Hepatocyte (in vitro differentiated cells): ENCODE measurements at regions not wholly inside any gene's neighbourhood (a gene's known extent, or its start where the extent isn't known, plus 50 kb on each side); places are given as distances from the start of the nearest gene placed in this dataset.

Source experiments
- DNase-seq: peaks from one replicate; pipeline ENCODE4 v3.0.0-alpha.2; 2016; ENCODE audit warnings: low spot score
- H2AFZ ChIP-seq: fragments of 200-600 bp; sonication (generic); 2 replicates; pipeline ENCODE4 v1.6.0; 2016; ENCODE audit warnings: antibody characterized with exemption, mild to moderate bottlenecking
- H3K27ac ChIP-seq: fragments of 200-600 bp; sonication (generic); 2 replicates; pipeline ENCODE4 v1.5.1; 2016; ENCODE audit warnings: mild to moderate bottlenecking
- H3K27me3 ChIP-seq: fragments of 200-600 bp; sonication (generic); 2 replicates; pipeline ENCODE4 v1.6.1; 2016
- H3K36me3 ChIP-seq: fragments of 200-600 bp; sonication (generic); replicated peaks from 2 replicates; pipeline ENCODE4 v1.5.1; 2016; ENCODE audit warnings: low read depth; ENCODE audit not compliant: insufficient read depth
- H3K4me1 ChIP-seq: fragments of 200-600 bp; sonication (generic); 2 replicates; pipeline ENCODE4 v1.5.1; 2016; ENCODE audit warnings: mild to moderate bottlenecking, moderate library complexity; ENCODE audit not compliant: insufficient read depth
- H3K4me2 ChIP-seq: fragments of 200-600 bp; sonication (generic); 2 replicates; pipeline ENCODE4 v1.6.0; 2016
- H3K4me3 ChIP-seq: fragments of 200-600 bp; sonication (generic); 2 replicates; pipeline ENCODE4 v1.5.1; 2016; ENCODE audit warnings: mild to moderate bottlenecking
- H3K79me2 ChIP-seq: fragments of 200-600 bp; sonication (generic); 2 replicates; pipeline ENCODE4 v1.6.0; 2017; ENCODE audit warnings: mild to moderate bottlenecking
- H3K9me2 ChIP-seq: fragments of 200-600 bp; sonication (generic); replicated peaks from 2 replicates; pipeline ENCODE4 v1.6.0; 2017; ENCODE audit warnings: mild to moderate bottlenecking; ENCODE audit not compliant: insufficient read depth
- H3K9me3 ChIP-seq: fragments of 200-600 bp; sonication (generic); 2 replicates; pipeline ENCODE4 v1.5.1; 2016; ENCODE audit warnings: low read depth, mild to moderate bottlenecking
- H4K20me1 ChIP-seq: fragments of 200-600 bp; sonication (generic); 2 replicates; pipeline ENCODE4 v1.6.0; 2016; ENCODE audit warnings: mild to moderate bottlenecking; ENCODE audit not compliant: insufficient read depth, poor library complexity, severe bottlenecking
- CTCF ChIP-seq: fragments of 200-600 bp; sonication (generic); IDR thresholded peaks from 2 replicates; pipeline ENCODE4 v1.5.1; 2016; ENCODE audit warnings: antibody characterized with exemption, mild to moderate bottlenecking; ENCODE audit not compliant: poor library complexity
- EZH2 ChIP-seq: fragments of 200-600 bp; sonication (generic); IDR thresholded peaks from 2 replicates; pipeline ENCODE4 v1.6.1; 2016; ENCODE audit warnings: antibody characterized with exemption, mild to moderate bottlenecking, borderline replicate concordance
- EZH2phosphoT487 ChIP-seq: fragments of 200-600 bp; sonication (generic); IDR thresholded peaks from one replicate; pipeline ENCODE4 v1.6.1; 2018; ENCODE audit warnings: antibody characterized with exemption, mild to moderate bottlenecking, low read depth, moderate library complexity; ENCODE audit not compliant: unreplicated experiment, severe bottlenecking
- WGBS: methylation state at CpG from one replicate; pipeline ENCODE4 v1.1.6; 2016; ENCODE audit warnings: low lambda C conversion rate; ENCODE audit errors: missing lambda C conversion rate; 5-methylcytosine and 5-hydroxymethylcytosine counted together

- TF ChIP-seq CTCF: no peak
- no peak for TF ChIP-seq EZH2
- TF ChIP-seq EZH2phosphoT487: no peak
- H3K4me2 ChIP-seq: no peak overlapping the region
- no peaks in the 10 kb centered on the region for H3K4me1 ChIP-seq
- no peaks in the 10 kb centered on the region for H3K79me2 ChIP-seq
- no peak overlapping the region for H3K4me3 ChIP-seq
- DNase-seq: no peak
- H3K27me3 ChIP-seq: peaks cover 6% of the 10 kb centered on the region
- H3K9me3 ChIP-seq: no peaks in the 10 kb centered on the region
- H3K27ac ChIP-seq: no peak overlapping the region
- H3K9me2 ChIP-seq: no peaks in the 10 kb centered on the region
- no peak overlapping the region for H2AFZ ChIP-seq
- H3K36me3 ChIP-seq: no peaks in the 10 kb centered on the region
- no peaks in the 10 kb centered on the region for H4K20me1 ChIP-seq
- WGBS: 56% methylated on average over 2 of the region's 2 CpGs
Observed at GRCh38 chr10:23493711-23494110, 54.8 kb downstream of the OTUD1 start.

DNA sequence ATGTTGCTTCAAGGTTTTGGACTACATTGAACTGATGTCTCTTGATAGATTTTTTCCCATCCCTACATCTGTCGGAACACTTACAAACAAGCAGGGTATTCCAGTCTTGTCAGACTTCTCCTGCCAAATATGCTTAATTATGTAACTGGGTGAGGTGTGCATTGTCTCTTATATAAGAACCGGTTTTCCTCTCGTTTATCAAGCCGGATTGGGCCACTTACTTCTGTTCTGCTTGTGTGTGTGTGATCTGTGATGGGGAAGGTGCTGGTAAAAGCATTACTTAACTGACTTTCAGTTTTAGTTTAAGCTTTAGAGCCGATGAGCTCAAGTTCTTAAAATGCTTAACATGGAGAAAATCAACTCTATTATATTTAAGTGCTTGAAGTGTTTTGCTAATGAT lies 57.9 kb downstream of the OTUD1 start:
- Histone ChIP-seq H3K9me2 (no peaks in the 10 kb centered on the region), H3K4me2 (no peak overlapping the region), H3K27ac (no peak overlapping the region), H3K9me3 (no peaks in the 10 kb centered on the region), H3K4me1 (no peaks in the 10 kb centered on the region), H3K27me3 (no peaks in the 10 kb centered on the region), H3K36me3 (no peaks in the 10 kb centered on the region), H4K20me1 (no peaks in the 10 kb centered on the region), H3K79me2 (no peaks in the 10 kb centered on the region), H2AFZ (no peak overlapping the region), H3K4me3 (no peak overlapping the region)
- no peak for DNase-seq
- 83% methylated on average over 5 of the region's 5 CpGs for WGBS
- TF ChIP-seq EZH2: no peak
- no peak for TF ChIP-seq EZH2phosphoT487
- TF ChIP-seq CTCF: no peak

- TF ChIP-seq EZH2 (no peak), CTCF (no peak), EZH2phosphoT487 (no peak)
- no peaks in the 10 kb centered on the region for H3K36me3 ChIP-seq
- no peak for DNase-seq
- H4K20me1 ChIP-seq: no peaks in the 10 kb centered on the region
- no peak overlapping the region for H3K4me2 ChIP-seq
- H3K9me3 ChIP-seq: no peaks in the 10 kb centered on the region
- H3K4me3 ChIP-seq: no peak overlapping the region
- no peaks in the 10 kb centered on the region for H3K79me2 ChIP-seq
- no peak overlapping the region for H3K27ac ChIP-seq
- H3K4me1 ChIP-seq: no peaks in the 10 kb centered on the region
- H3K9me2 ChIP-seq: no peaks in the 10 kb centered on the region
- no peaks in the 10 kb centered on the region for H3K27me3 ChIP-seq
- 69% methylated on average over 10 of the region's 10 CpGs for WGBS
- no peak overlapping the region for H2AFZ ChIP-seq
Observed at GRCh38 chr10:23499372-23500132, 60.7 kb downstream of the OTUD1 start.
